Mesenchymal stem cell (in vitro differentiated cells and primary cell): ENCODE measurements at regions not wholly inside any gene's neighbourhood (a gene's known extent, or its start where the extent isn't known, plus 50 kb on each side); places are given as distances from the start of the nearest gene placed in this dataset.

ENCODE experiments used
- DNase-seq: peaks from one replicate; pipeline ENCODE4 v3.0.0-alpha.2; 2013
- H2AFZ ChIP-seq: one replicate; pipeline ENCODE4 v1.6.1; 2013; ENCODE audit warnings: low read depth, mild to moderate bottlenecking, control low read depth, inconsistent platforms, low read length, moderate library complexity
- H2AK5ac ChIP-seq: 2 replicates; pipeline ENCODE4 v1.6.1; 2013; ENCODE audit warnings: low read length, moderate library complexity, mild to moderate bottlenecking, inconsistent platforms; ENCODE audit not compliant: severe bottlenecking
- H2BK120ac ChIP-seq: one replicate; pipeline ENCODE4 v1.6.1; 2013; ENCODE audit warnings: low read depth, mild to moderate bottlenecking, inconsistent platforms, low read length, moderate library complexity
- H2BK12ac ChIP-seq, 2 experiments: one replicate each; pipeline ENCODE4 v1.6.1; 2013; ENCODE audit warnings: inconsistent platforms in 2 of 2, low read length in 2 of 2, mild to moderate bottlenecking in 2 of 2, moderate library complexity in 2 of 2, control low read depth in 1 of 2
- H2BK15ac ChIP-seq: one replicate; pipeline ENCODE4 v1.6.1; 2013; ENCODE audit warnings: mild to moderate bottlenecking, low read depth, inconsistent platforms; ENCODE audit not compliant: poor library complexity, severe bottlenecking
- H2BK5ac ChIP-seq: 2 replicates; pipeline ENCODE4 v1.6.1; 2013; ENCODE audit warnings: low read depth, mild to moderate bottlenecking, low read length, control low read depth, inconsistent platforms; ENCODE audit not compliant: poor library complexity, severe bottlenecking
- H3K14ac ChIP-seq, 2 experiments: one replicate each; pipeline ENCODE4 v1.6.1; 2013; ENCODE audit warnings: inconsistent platforms in 2 of 2, low read length in 2 of 2, control low read depth in 1 of 2, mild to moderate bottlenecking in 1 of 2, moderate library complexity in 1 of 2
- H3K18ac ChIP-seq, 2 experiments: one replicate each; pipeline ENCODE4 v1.6.1; 2013; ENCODE audit warnings: inconsistent platforms in 2 of 2, low read length in 2 of 2, control low read depth in 1 of 2, low read depth in 1 of 2, mild to moderate bottlenecking in 1 of 2
- H3K23ac ChIP-seq, 2 experiments: one replicate each; pipeline ENCODE4 v1.6.1; 2013; ENCODE audit warnings: inconsistent platforms in 2 of 2, low read length in 2 of 2, mild to moderate bottlenecking in 2 of 2, moderate library complexity in 2 of 2, control low read depth in 1 of 2
- H3K27ac ChIP-seq: 2 replicates; pipeline ENCODE4 v1.5.1; 2013; ENCODE audit warnings: mild to moderate bottlenecking, moderate library complexity, low read length, control low read depth, inconsistent platforms; ENCODE audit not compliant: poor library complexity, severe bottlenecking
- H3K27me3 ChIP-seq, 2 experiments: 2 replicates each; pipeline versions ENCODE4 v1.6.1 to v1.7.0; 2013; ENCODE audit warnings: low read length in 2 of 2, mild to moderate bottlenecking in 2 of 2, moderate library complexity in 2 of 2, control low read depth in 1 of 2, inconsistent platforms in 1 of 2; ENCODE audit not compliant: control insufficient read depth in 1 of 2, insufficient read depth in 1 of 2
- H3K36me3 ChIP-seq, 2 experiments: 2 replicates each; pipeline versions ENCODE4 v1.6.1 to v1.7.0; 2013; ENCODE audit warnings: low read length in 2 of 2, control low read depth in 1 of 2, inconsistent platforms in 1 of 2, low read depth in 1 of 2, mild to moderate bottlenecking in 1 of 2; ENCODE audit not compliant: insufficient read depth in 2 of 2, control insufficient read depth in 1 of 2
- H3K4ac ChIP-seq, 2 experiments: one replicate each; pipeline ENCODE4 v1.6.1; 2013; ENCODE audit warnings: inconsistent platforms in 2 of 2, low read length in 2 of 2, mild to moderate bottlenecking in 2 of 2, moderate library complexity in 2 of 2, control low read depth in 1 of 2, low read depth in 1 of 2
- H3K4me1 ChIP-seq: 2 replicates; pipeline ENCODE4 v1.6.1; 2013; ENCODE audit warnings: low read depth, low read length, control low read depth; ENCODE audit not compliant: control insufficient read depth, insufficient read depth
- H3K4me2 ChIP-seq: 2 replicates; pipeline ENCODE4 v1.6.1; 2013; ENCODE audit warnings: low read length, mild to moderate bottlenecking, inconsistent platforms; ENCODE audit not compliant: poor library complexity, severe bottlenecking
- H3K4me3 ChIP-seq, 2 experiments: 2 replicates each; pipeline versions ENCODE4 v1.5.1 to v1.7.0; 2013; ENCODE audit warnings: low read length in 2 of 2, mild to moderate bottlenecking in 2 of 2, control low read depth in 1 of 2, low read depth in 1 of 2; ENCODE audit not compliant: insufficient read depth in 1 of 2
- H3K79me1 ChIP-seq: replicated peaks from 2 replicates; pipeline ENCODE4 v1.6.1; 2013; ENCODE audit warnings: mild to moderate bottlenecking, control low read depth, low read length, inconsistent platforms; ENCODE audit not compliant: poor library complexity, severe bottlenecking
- H3K9ac ChIP-seq: 2 replicates; pipeline ENCODE4 v1.7.0; 2013; ENCODE audit warnings: mild to moderate bottlenecking, low read length, moderate library complexity
- H3K9me3 ChIP-seq: 2 replicates; pipeline ENCODE4 v1.7.0; 2013; ENCODE audit warnings: mild to moderate bottlenecking, low read length; ENCODE audit not compliant: control insufficient read depth
- H4K8ac ChIP-seq: one replicate; pipeline ENCODE4 v1.6.1; 2013; ENCODE audit warnings: inconsistent platforms, mild to moderate bottlenecking, low read length, moderate library complexity
- H4K91ac ChIP-seq: one replicate; pipeline ENCODE4 v1.6.1; 2013; ENCODE audit warnings: mild to moderate bottlenecking, low read length, inconsistent platforms
- WGBS: methylation state at CpG from one replicate; pipeline ENCODE4 v1.1.7; 2013; ENCODE audit warnings: mixed read lengths; 5-methylcytosine and 5-hydroxymethylcytosine counted together

DNA sequence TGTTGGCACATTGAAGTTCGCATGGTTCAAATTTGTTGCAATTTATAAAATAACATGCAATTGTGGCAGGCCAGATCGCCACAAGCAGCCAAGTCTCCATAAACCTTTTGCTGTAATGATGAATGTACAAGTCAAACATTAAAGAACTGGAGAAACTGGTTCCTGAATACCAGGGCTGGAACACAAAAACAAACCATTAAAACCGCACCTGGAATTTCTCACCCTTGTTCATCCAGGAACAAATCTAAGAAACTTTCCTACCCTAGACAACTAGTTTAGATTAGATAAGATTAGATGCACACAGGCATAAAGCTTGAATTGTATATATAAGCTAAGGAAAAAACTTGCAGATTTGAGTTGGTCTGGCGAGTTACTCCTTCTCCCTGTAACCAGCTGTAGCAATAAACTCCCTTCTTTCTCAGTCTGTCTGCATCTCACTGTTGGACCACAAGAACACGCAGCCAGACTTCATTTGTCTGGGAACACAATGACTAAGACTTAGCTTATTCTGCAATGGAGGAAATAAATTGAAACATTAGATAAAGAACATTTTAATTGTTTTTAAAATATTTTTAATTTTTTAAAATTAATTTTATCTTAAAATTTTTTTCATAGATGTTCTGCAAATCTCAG lies 1835.5 kb upstream of the LRRTM1 start:
- Histone ChIP-seq H2AFZ (no peak overlapping the region), H3K79me1 (no peaks in the 10 kb centered on the region), H2BK5ac (no peak overlapping the region), H3K4me3 (no peak overlapping the region), H3K9me3 (peaks cover 7% of the 10 kb centered on the region), H2BK15ac (no peak overlapping the region), H3K18ac (no peak overlapping the region), H4K8ac (no peak overlapping the region), H2AK5ac (no peak overlapping the region), H3K27me3 (no peaks in the 10 kb centered on the region), H3K4me1 (no peaks in the 10 kb centered on the region), H4K91ac (no peak overlapping the region), H3K23ac (no peak overlapping the region), H2BK120ac (no peak overlapping the region), H3K36me3 (no peaks in the 10 kb centered on the region), H3K4me2 (no peak overlapping the region), H3K4ac (no peak overlapping the region), H3K9ac (no peak overlapping the region), H2BK12ac (no peak overlapping the region), H3K14ac (no peak overlapping the region), H3K27ac (no peak overlapping the region)
- DNase-seq = no peak
- 55% methylated on average over 1 of the region's 5 CpGs for WGBS

DNA sequence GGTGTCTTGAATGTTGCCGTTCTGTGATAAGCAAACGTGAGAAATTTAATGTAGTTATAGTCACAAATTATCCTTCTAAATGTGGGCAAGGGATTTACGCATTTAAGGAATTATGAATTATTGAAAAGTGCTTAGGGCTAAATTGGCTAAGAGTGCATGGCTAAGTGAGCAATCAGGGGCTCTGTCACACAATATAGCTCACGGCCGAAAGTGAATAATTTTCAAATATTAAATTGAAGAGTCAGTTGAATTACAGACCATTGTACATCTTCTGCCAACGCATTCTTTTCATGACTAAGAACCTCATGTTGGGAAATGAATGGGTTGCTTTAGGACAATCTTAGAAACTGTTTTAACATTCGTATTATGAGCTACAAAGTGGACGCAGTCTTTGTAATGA lies 1832.9 kb upstream of the LRRTM1 start:
- no peak for DNase-seq
- no peaks in the 10 kb centered on the region for H3K36me3 ChIP-seq
- no peak overlapping the region for H4K91ac ChIP-seq
- H3K27me3 ChIP-seq = no peaks in the 10 kb centered on the region
- no peak overlapping the region for H2BK120ac ChIP-seq
- no peak overlapping the region for H2AK5ac ChIP-seq
- no peak overlapping the region for H3K4me2 ChIP-seq
- no peaks in the 10 kb centered on the region for H3K79me1 ChIP-seq
- H3K4ac ChIP-seq = no peak overlapping the region
- H3K9me3 ChIP-seq = peaks cover 9% of the 10 kb centered on the region
- H2BK15ac ChIP-seq = no peak overlapping the region
- WGBS = 89% methylated on average over 5 of the region's 8 CpGs
- H4K8ac ChIP-seq = no peak overlapping the region
- H2AFZ ChIP-seq = no peak overlapping the region
- no peak overlapping the region for H3K23ac ChIP-seq
- H3K14ac ChIP-seq = no peak overlapping the region
- no peak overlapping the region for H3K18ac ChIP-seq
- no peak overlapping the region for H2BK12ac ChIP-seq
- no peak overlapping the region for H3K9ac ChIP-seq
- no peak overlapping the region for H2BK5ac ChIP-seq
- H3K4me3 ChIP-seq = no peak overlapping the region
- H3K4me1 ChIP-seq = no peaks in the 10 kb centered on the region
- H3K27ac ChIP-seq = no peak overlapping the region

DNA sequence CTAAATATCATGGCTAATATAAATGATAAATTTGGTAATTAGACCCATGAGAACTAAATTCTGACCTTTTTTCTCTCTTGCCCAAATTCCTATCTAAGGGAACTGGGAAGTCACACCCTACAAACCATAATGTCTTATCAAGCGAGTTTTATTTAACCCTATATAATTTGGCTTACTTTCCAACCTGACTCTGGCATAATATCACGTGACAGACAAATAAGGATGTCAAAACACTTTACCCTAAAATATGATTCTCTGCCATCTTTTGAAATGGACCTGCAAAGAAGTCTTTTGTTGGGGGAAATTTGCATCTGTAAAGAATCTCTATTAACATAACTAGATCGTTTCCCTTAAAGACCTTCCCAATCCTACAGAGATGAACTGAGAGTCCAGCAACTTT lies 1823.5 kb upstream of the LRRTM1 start:
- Histone ChIP-seq H3K23ac (no peak overlapping the region), H2BK15ac (no peak overlapping the region), H2BK5ac (no peak overlapping the region), H4K8ac (no peak overlapping the region), H3K18ac (no peak overlapping the region), H3K27me3 (no peaks in the 10 kb centered on the region), H3K4ac (no peak overlapping the region), H3K4me2 (no peak overlapping the region), H3K4me1 (peaks cover 2% of the 10 kb centered on the region), H2BK120ac (no peak overlapping the region), H3K79me1 (no peaks in the 10 kb centered on the region), H4K91ac (no peak overlapping the region), H3K36me3 (no peaks in the 10 kb centered on the region), H3K9me3 (peaks cover 16% of the 10 kb centered on the region), H3K27ac (no peak overlapping the region), H2BK12ac (no peak overlapping the region), H2AFZ (no peak overlapping the region), H3K14ac (no peak overlapping the region), H3K9ac (no peak overlapping the region), H3K4me3 (no peak overlapping the region), H2AK5ac (no peak overlapping the region)
- no peak for DNase-seq
- 56% methylated on average over 2 of the region's 3 CpGs for WGBS

DNA sequence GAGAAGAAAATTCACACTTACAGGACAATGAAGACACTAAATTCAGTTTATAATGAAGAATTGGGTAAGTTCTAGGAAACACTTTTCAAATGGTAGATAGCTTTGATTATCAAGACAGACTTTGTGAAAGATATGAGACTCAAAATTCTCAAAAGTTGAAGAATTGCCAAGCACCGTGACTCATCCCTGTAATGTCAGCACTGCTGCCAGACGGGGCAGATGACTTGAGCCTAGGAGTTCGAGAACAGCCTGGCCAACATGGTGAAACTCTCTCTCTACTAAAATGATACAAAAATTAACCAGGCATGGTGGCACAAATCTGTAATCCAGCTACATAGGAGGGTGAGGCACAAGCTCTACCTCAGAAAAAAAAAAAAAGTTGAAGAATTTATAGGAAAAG lies 1820.1 kb upstream of the LRRTM1 start:
- Histone ChIP-seq H3K36me3 (no peaks in the 10 kb centered on the region), H3K4ac (no peak overlapping the region), H3K4me3 (no peak overlapping the region), H4K91ac (no peak overlapping the region), H3K18ac (no peak overlapping the region), H3K9ac (no peak overlapping the region), H2BK5ac (no peak overlapping the region), H3K79me1 (no peaks in the 10 kb centered on the region), H3K27ac (no peak overlapping the region), H3K9me3 (peaks cover 11% of the 10 kb centered on the region), H3K27me3 (no peaks in the 10 kb centered on the region), H2BK120ac (no peak overlapping the region), H2BK15ac (no peak overlapping the region), H3K4me2 (no peak overlapping the region), H3K23ac (no peak overlapping the region), H2BK12ac (no peak overlapping the region), H2AFZ (no peak overlapping the region), H3K4me1 (peaks cover 2% of the 10 kb centered on the region), H2AK5ac (no peak overlapping the region), H4K8ac (no peak overlapping the region), H3K14ac (no peak overlapping the region)
- 69% methylated on average over 3 of the region's 3 CpGs for WGBS
- DNase-seq = no peak
